ENCODE measurements at regions not wholly inside any gene's neighbourhood (a gene's known extent, or its start where the extent isn't known, plus 50 kb on each side); places are given as distances from the start of the nearest gene placed in this dataset.
A peak's percentile ranks its signal among the peaks of the same experiment; 100 is the strongest.

- TF ChIP-seq CTCF (IDR thresholded peaks at IDR 0.05; ENCODE audit: insufficient read depth, low read length, severe bottlenecking): no peak
- Histone ChIP-seq H3K36me3 (ENCODE audit: control insufficient read depth, insufficient read depth, low read length) (no peaks in the 10 kb centered on the region), H3K27me3 (ENCODE audit: control insufficient read depth, insufficient read depth, low read length) (no peaks in the 10 kb centered on the region), H3K4me3 (ENCODE audit: low read depth, low read length) (no peak overlapping the region)
- no peak for FAIRE-seq
- no peak for DNase-seq (ENCODE audit: low read depth)
Measured at GRCh38 chr11:100576718-100577021, 110.4 kb upstream of the ARHGAP42 start.

- H3K4me3 ChIP-seq (ENCODE audit: low read depth, low read length): no peak overlapping the region
- no peaks in the 10 kb centered on the region for H3K27me3 ChIP-seq (ENCODE audit: control insufficient read depth, insufficient read depth, low read length)
- no peaks in the 10 kb centered on the region for H3K36me3 ChIP-seq (ENCODE audit: control insufficient read depth, insufficient read depth, low read length)
- FAIRE-seq (no peak), DNase-seq (ENCODE audit: low read depth) (peak; percentile 58)
- no peak for TF ChIP-seq CTCF (IDR thresholded peaks at IDR 0.05; ENCODE audit: insufficient read depth, low read length, severe bottlenecking)
Measured at GRCh38 chr11:100578831-100579311, 108.2 kb upstream of the ARHGAP42 start.

- FAIRE-seq (no peak), DNase-seq (ENCODE audit: low read depth) (peak; percentile 31)
- no peaks in the 10 kb centered on the region for H3K36me3 ChIP-seq (ENCODE audit: control insufficient read depth, insufficient read depth, low read length)
- no peaks in the 10 kb centered on the region for H3K27me3 ChIP-seq (ENCODE audit: control insufficient read depth, insufficient read depth, low read length)
- no peak overlapping the region for H3K4me3 ChIP-seq (ENCODE audit: low read depth, low read length)
- TF ChIP-seq CTCF (IDR thresholded peaks at IDR 0.05; ENCODE audit: insufficient read depth, low read length, severe bottlenecking): no peak
Measured at GRCh38 chr11:100581318-100581717, 105.8 kb upstream of the ARHGAP42 start.

GRCh38 chr11:100584201-100584985 is 102.7 kb upstream of the ARHGAP42 start:
- peak; percentile 41 for DNase-seq (ENCODE audit: low read depth)
- no peak for TF ChIP-seq CTCF (IDR thresholded peaks at IDR 0.05; ENCODE audit: insufficient read depth, low read length, severe bottlenecking)
- FAIRE-seq: no peak
- Histone ChIP-seq H3K4me3 (ENCODE audit: low read depth, low read length) (no peak overlapping the region), H3K27me3 (ENCODE audit: control insufficient read depth, insufficient read depth, low read length) (no peaks in the 10 kb centered on the region), H3K36me3 (ENCODE audit: control insufficient read depth, insufficient read depth, low read length) (no peaks in the 10 kb centered on the region)

- H3K27me3 ChIP-seq (ENCODE audit: control insufficient read depth, insufficient read depth, low read length): no peaks in the 10 kb centered on the region
- no peak for TF ChIP-seq CTCF (IDR thresholded peaks at IDR 0.05; ENCODE audit: insufficient read depth, low read length, severe bottlenecking)
- no peaks in the 10 kb centered on the region for H3K36me3 ChIP-seq (ENCODE audit: control insufficient read depth, insufficient read depth, low read length)
- FAIRE-seq: no peak
- H3K4me3 ChIP-seq (ENCODE audit: low read depth, low read length): no peak overlapping the region
- DNase-seq (ENCODE audit: low read depth): no peak
Measured at GRCh38 chr11:100585728-100586127, 101.4 kb upstream of the ARHGAP42 start.
